A549 (cell line): ENCODE measurements at regions not wholly inside any gene's neighbourhood (a gene's known extent, or its start where the extent isn't known, plus 50 kb on each side); places are given as distances from the start of the nearest gene placed in this dataset.

ENCODE experiments used
- ATAC-seq, 2 experiments: fragments of 200-7000 bp in 1 of 2; fragments of >200 bp in 1 of 2; cut with Nextera tagmentation in 1 of 2; cut with Tn5 transposase in 1 of 2; 3 replicates each; pipeline versions ENCODE4 v1.8.0 to v1.9.1; 2018 to 2020; ENCODE audit warnings: mild to moderate bottlenecking in 1 of 2, moderate library complexity in 1 of 2
- CTCF ChIA-PET: fragments of 300-600 bp; sonication (Branson Sonifier 250); formaldehyde crosslinking; extraction: SDS; loops from one replicate; lab custom pipeline; 2021; ENCODE audit warnings: antibody characterized with exemption, inconsistent platforms; lab: Yijun Ruan, JAX
- POLR2A ChIA-PET: fragments of 350-600 bp; formaldehyde crosslinking; extraction: SDS; loops from one replicate; lab custom pipeline; 2021; ENCODE audit warnings: antibody characterized with exemption, inconsistent platforms; lab: Yijun Ruan, JAX
- DNase-seq, 2 experiments: peaks; one replicate each; pipeline versions ENCODE4 v3.0.0 to v3.0.0-alpha.2; 2011 to 2016; ENCODE audit warnings: low read depth in 1 of 2, low spot score in 1 of 2
- FAIRE-seq: peaks from 2 replicates; lab custom pipeline; 2011; peaks lifted over from hg19 to GRCh38; lab: Jason Lieb, UNC
- H3K27ac ChIP-seq, 2 experiments: fragments of >200 bp; sonication (Bioruptor Twin); formaldehyde crosslinking; 3 replicates each; pipeline ENCODE4 v1.5.1; 2016 to 2017
- H3K4me1 ChIP-seq: fragments of >200 bp; sonication (Bioruptor Twin); formaldehyde crosslinking; 3 replicates; pipeline ENCODE4 v1.6.1; 2016
- H3K4me2 ChIP-seq: fragments of >200 bp; sonication (Bioruptor Twin); formaldehyde crosslinking; 3 replicates; pipeline ENCODE4 v1.6.1; 2016
- H3K4me3 ChIP-seq: fragments of >200 bp; sonication (Bioruptor Twin); formaldehyde crosslinking; 3 replicates; pipeline ENCODE4 v1.5.1; 2016
- H3K9me3 ChIP-seq: fragments of >200 bp; sonication (Bioruptor Twin); formaldehyde crosslinking; 3 replicates; pipeline ENCODE4 v1.6.1; 2016
- ATOH8 ChIP-seq: fragments of 250-450 bp; sonication (Bioruptor Pico); IDR thresholded peaks from 2 replicates; pipeline ENCODE4 v1.5.0; 2020; ENCODE audit warnings: low read depth, mild to moderate bottlenecking, moderate library complexity
- BHLHE40 ChIP-seq: IDR thresholded peaks from 2 replicates; pipeline ENCODE4 v1.6.1; 2012; ENCODE audit warnings: low read depth, low read length, inconsistent platforms
- CBX8 ChIP-seq: fragments of 200-600 bp; sonication (generic); IDR thresholded peaks from 2 replicates; pipeline ENCODE4 v1.6.1; 2016
- CHD2 ChIP-seq: fragments of 150-350 bp; IDR thresholded peaks from 2 replicates; pipeline ENCODE4 v1.6.1; 2014; ENCODE audit warnings: low read length; ENCODE audit not compliant: partially characterized antibody
- CHD4 ChIP-seq: fragments of 200-600 bp; sonication (generic); IDR thresholded peaks from 2 replicates; pipeline ENCODE4 v1.6.1; 2016; ENCODE audit warnings: antibody characterized with exemption, mild to moderate bottlenecking, borderline replicate concordance
- EHMT2 ChIP-seq: fragments of 200-600 bp; sonication (generic); IDR thresholded peaks from 2 replicates; pipeline ENCODE4 v1.6.1; 2016; ENCODE audit warnings: antibody characterized with exemption, low read depth, mild to moderate bottlenecking, moderate library complexity
- ELK1 ChIP-seq: fragments of 150-350 bp; IDR thresholded peaks from 2 replicates; pipeline ENCODE4 v1.6.1; 2014; ENCODE audit warnings: low read depth, mild to moderate bottlenecking, low read length
- EP300 ChIP-seq, 2 experiments: fragments of >200 bp; sonication (Bioruptor Twin); formaldehyde crosslinking; IDR thresholded peaks; 2 replicates in 1 of 2; 3 replicates in 1 of 2; pipeline ENCODE4 v1.6.1; 2016 to 2017
- ESRRA ChIP-seq: fragments of 150-350 bp; IDR thresholded peaks from 2 replicates; pipeline ENCODE4 v1.6.1; 2014; ENCODE audit warnings: mild to moderate bottlenecking, low read length, borderline replicate concordance
- FOSB ChIP-seq: fragments of 250-450 bp; sonication (Bioruptor Pico); IDR thresholded peaks from 2 replicates; pipeline ENCODE4 v1.5.0; 2020; ENCODE audit warnings: mild to moderate bottlenecking, moderate library complexity
- HOXA7 ChIP-seq: fragments of 250-450 bp; sonication (Bioruptor Pico); IDR thresholded peaks from 2 replicates; pipeline ENCODE4 v1.5.0; 2020; ENCODE audit warnings: mild to moderate bottlenecking, moderate library complexity
- HOXB13 ChIP-seq: fragments of 250-450 bp; sonication (Bioruptor Pico); IDR thresholded peaks from 2 replicates; pipeline ENCODE4 v1.5.0; 2020; ENCODE audit warnings: low read depth, mild to moderate bottlenecking, moderate library complexity
- JUN ChIP-seq, 2 experiments: fragments of >200 bp; sonication (Bioruptor Twin); formaldehyde crosslinking; IDR thresholded peaks; 2 replicates in 1 of 2; 3 replicates in 1 of 2; pipeline ENCODE4 v1.6.1; 2016 to 2017
- MAX ChIP-seq: IDR thresholded peaks from 2 replicates; pipeline ENCODE4 v1.6.1; 2012
- NFE2L2 ChIP-seq: fragments of 150-350 bp; conservative IDR thresholded peaks from 2 replicates; pipeline ENCODE4 v1.6.1; 2014; ENCODE audit warnings: low read length
- NR3C1 ChIP-seq: fragments of >200 bp; sonication (Bioruptor Twin); formaldehyde crosslinking; IDR thresholded peaks from 3 replicates; pipeline ENCODE4 v1.6.1; 2017
- RAD21 ChIP-seq, 2 experiments: fragments of >200 bp in 1 of 2; sonication (Bioruptor Twin) in 1 of 2; formaldehyde crosslinking in 1 of 2; IDR thresholded peaks in 1 of 2; conservative IDR thresholded peaks in 1 of 2; 2 replicates in 1 of 2; 3 replicates in 1 of 2; pipeline ENCODE4 v1.6.1; 2012 to 2018; ENCODE audit warnings: inconsistent platforms in 1 of 2
- RARB ChIP-seq: fragments of 250-450 bp; sonication (Bioruptor Pico); IDR thresholded peaks from 2 replicates; pipeline ENCODE4 v1.8.0; 2021; ENCODE audit warnings: mild to moderate bottlenecking, moderate library complexity
- RFX5 ChIP-seq: fragments of 450-650 bp; IDR thresholded peaks from 2 replicates; pipeline ENCODE4 v1.7.1; 2014; ENCODE audit warnings: antibody characterized with exemption, mild to moderate bottlenecking, moderate library complexity
- RNF2 ChIP-seq: fragments of 200-600 bp; sonication (generic); IDR thresholded peaks from 2 replicates; pipeline ENCODE4 v1.6.1; 2016; ENCODE audit warnings: low read depth, mild to moderate bottlenecking, antibody characterized with exemption, moderate library complexity, borderline replicate concordance
- TFCP2L1 ChIP-seq: fragments of 250-450 bp; sonication (Bioruptor Pico); IDR thresholded peaks from 2 replicates; pipeline ENCODE4 v1.5.0; 2021; ENCODE audit warnings: mild to moderate bottlenecking
- USF2 ChIP-seq: fragments of 450-650 bp; IDR thresholded peaks from 2 replicates; pipeline ENCODE4 v1.6.1; 2014; ENCODE audit warnings: antibody characterized with exemption
- ZC3H11A ChIP-seq: fragments of 450-650 bp; IDR thresholded peaks from 2 replicates; pipeline ENCODE4 v1.6.1; 2014; ENCODE audit warnings: antibody characterized with exemption, mild to moderate bottlenecking
- ZFP36 ChIP-seq: fragments of 450-650 bp; IDR thresholded peaks from 2 replicates; pipeline ENCODE4 v1.6.1; 2014; ENCODE audit warnings: borderline replicate concordance; ENCODE audit not compliant: partially characterized antibody
- ZSCAN20 ChIP-seq: fragments of 250-450 bp; sonication (Bioruptor Pico); IDR thresholded peaks from 2 replicates; pipeline ENCODE4 v1.8.0; 2022; ENCODE audit warnings: mild to moderate bottlenecking, moderate library complexity
- WGBS: methylation state at CpG from one replicate; pipeline ENCODE4 v1.1.6; 2017; ENCODE audit errors: missing lambda C conversion rate; 5-methylcytosine and 5-hydroxymethylcytosine counted together

DNA sequence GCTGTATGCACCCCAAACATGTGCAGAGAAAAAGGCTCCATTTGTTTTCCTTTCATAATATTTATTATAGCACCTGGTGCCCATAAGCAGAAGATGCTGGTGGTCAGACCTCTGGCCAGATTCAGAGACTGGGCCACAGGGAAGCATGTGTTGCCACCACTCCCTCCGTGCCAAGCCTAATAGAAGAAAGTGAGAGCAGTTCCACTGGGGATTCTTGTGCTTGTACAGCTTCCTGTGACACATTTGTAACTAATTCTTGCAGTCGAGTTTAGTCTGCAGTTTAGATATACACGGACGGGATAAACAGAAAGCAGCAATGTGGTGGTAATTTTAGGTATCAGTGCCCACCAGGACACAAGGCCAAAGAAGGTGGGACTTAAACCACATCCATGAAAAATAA, 135.4 kb upstream of the PIEZO2 start:
- DNase-seq: no peak
- WGBS: 63% methylated on average over 3 of the region's 4 CpGs
- no peak overlapping the region for H3K27ac ChIP-seq
- TF ChIP-seq BHLHE40 (no peak), NFE2L2 (no peak), FOSB (no peak), EP300 (IDR thresholded peaks at IDR 0.05) (no peak), ESRRA (no peak), CBX8 (no peak), HOXB13 (CRISPR knock-in tag) (no peak), RFX5 (no peak)
- TF ChIP-seq, all 56 proteins: peak for 0
- FAIRE-seq (no peak), ATAC-seq (no peak)
- CTCF ChIA-PET: no interaction called here
- POLR2A ChIA-PET: no interaction called here
- no peaks in the 10 kb centered on the region for H3K9me3 ChIP-seq
- no peaks in the 10 kb centered on the region for H3K4me1 ChIP-seq
- no peak overlapping the region for H3K4me2 ChIP-seq
- H3K4me3 ChIP-seq: no peak overlapping the region

DNA sequence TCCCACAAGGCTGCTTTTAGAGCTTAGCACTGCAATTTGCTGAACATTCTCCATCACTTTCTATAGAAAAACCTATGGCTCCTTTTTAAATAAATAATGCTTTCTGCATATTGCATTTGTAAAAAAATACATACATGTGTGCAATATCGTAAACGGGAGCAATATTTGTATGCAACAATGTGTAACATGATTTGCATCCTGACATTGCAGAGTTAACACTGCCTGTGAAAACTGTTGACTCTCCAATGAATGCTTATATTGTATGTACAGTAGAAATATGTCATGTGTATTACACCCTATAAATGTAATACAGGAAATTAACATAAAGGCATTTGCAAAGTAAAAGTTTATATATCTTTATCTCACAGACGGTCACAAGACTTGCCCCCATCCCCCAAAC, 135.0 kb upstream of the PIEZO2 start:
- Histone ChIP-seq H3K4me2 (no peak overlapping the region), H3K27ac (no peak overlapping the region), H3K4me1 (no peaks in the 10 kb centered on the region), H3K9me3 (no peaks in the 10 kb centered on the region), H3K4me3 (no peak overlapping the region)
- WGBS: 69% methylated on average over 3 of the region's 3 CpGs
- ATAC-seq: no peak
- CTCF ChIA-PET: no interaction called here
- no peak for FAIRE-seq
- TF ChIP-seq RAD21 (conservative IDR thresholded peaks at IDR 0.05 in 1 of 2, IDR thresholded peaks at IDR 0.05 in 1 of 2): no peak
- TF ChIP-seq TFCP2L1 (CRISPR knock-in tag): no peak
- no peak for TF ChIP-seq EP300 (IDR thresholded peaks at IDR 0.05)
- TF ChIP-seq ZFP36: no peak
- TF ChIP-seq ZSCAN20 (CRISPR knock-in tag): no peak
- no peak for TF ChIP-seq RARB
- TF ChIP-seq ATOH8 (CRISPR knock-in tag): no peak
- TF ChIP-seq ELK1: no peak
- no peak for TF ChIP-seq USF2
- TF ChIP-seq ZC3H11A: no peak
- no peak for TF ChIP-seq RFX5
- TF ChIP-seq EHMT2: no peak
- TF ChIP-seq RNF2: no peak
- no peak for TF ChIP-seq CHD2
- no peak for TF ChIP-seq MAX
- no peak for TF ChIP-seq NR3C1
- no peak for TF ChIP-seq JUN (IDR thresholded peaks at IDR 0.05)
- no peak for TF ChIP-seq CHD4
- TF ChIP-seq HOXA7 (CRISPR knock-in tag): no peak
- no peak for TF ChIP-seq NFE2L2
- POLR2A ChIA-PET: no interaction called here
- no peak for DNase-seq
